Activated naive CD8-positive, alpha-beta T cell (primary cell): ENCODE measurements at regions not wholly inside any gene's neighbourhood (a gene's known extent, or its start where the extent isn't known, plus 50 kb on each side); places are given as distances from the start of the nearest gene placed in this dataset.

Experiments
- H3K27ac Mint-ChIP-seq: one replicate; pipeline ENCODE4 v1.8.0; 2021; ENCODE audit warnings: mixed read lengths
- H3K27me3 Mint-ChIP-seq: one replicate; pipeline ENCODE4 v1.8.0; 2021; ENCODE audit warnings: mixed read lengths
- H3K36me3 Mint-ChIP-seq: one replicate; pipeline ENCODE4 v1.8.0; 2021; ENCODE audit warnings: mixed read lengths
- H3K4me1 Mint-ChIP-seq: one replicate; pipeline ENCODE4 v1.8.0; 2021; ENCODE audit warnings: low read depth, mixed read lengths
- H3K4me3 Mint-ChIP-seq: one replicate; pipeline ENCODE4 v1.8.0; 2021; ENCODE audit warnings: mild to moderate bottlenecking, mixed read lengths
- H3K9me3 Mint-ChIP-seq: one replicate; pipeline ENCODE4 v1.8.0; 2021; ENCODE audit warnings: low read depth, mixed read lengths

DNA sequence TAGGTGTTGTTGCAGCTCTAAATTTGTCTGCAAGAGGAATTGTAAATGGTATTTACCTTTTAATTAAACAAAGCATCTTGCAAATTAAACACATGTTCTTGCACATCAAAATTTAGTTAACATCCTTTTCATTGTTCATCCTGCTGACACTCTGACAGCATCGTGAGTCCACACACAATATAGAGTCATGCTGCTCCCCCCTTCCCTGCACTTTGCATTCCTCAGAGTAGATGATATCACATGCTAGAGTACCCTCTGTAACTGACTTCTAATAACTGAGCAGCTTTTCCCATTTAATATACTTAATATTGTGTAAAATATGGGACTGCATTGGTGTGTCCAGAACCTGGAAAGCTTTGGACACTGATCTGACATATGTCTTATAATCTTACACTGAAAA, 138.8 kb upstream of the DPYD start:
- Mint-ChIP-seq H3K4me3 (no peak overlapping the region), H3K4me1 (peaks cover under 1% of the 10 kb centered on the region), H3K27ac (no peak overlapping the region), H3K9me3 (no peaks in the 10 kb centered on the region), H3K36me3 (no peaks in the 10 kb centered on the region), H3K27me3 (peaks cover 18% of the 10 kb centered on the region)

DNA sequence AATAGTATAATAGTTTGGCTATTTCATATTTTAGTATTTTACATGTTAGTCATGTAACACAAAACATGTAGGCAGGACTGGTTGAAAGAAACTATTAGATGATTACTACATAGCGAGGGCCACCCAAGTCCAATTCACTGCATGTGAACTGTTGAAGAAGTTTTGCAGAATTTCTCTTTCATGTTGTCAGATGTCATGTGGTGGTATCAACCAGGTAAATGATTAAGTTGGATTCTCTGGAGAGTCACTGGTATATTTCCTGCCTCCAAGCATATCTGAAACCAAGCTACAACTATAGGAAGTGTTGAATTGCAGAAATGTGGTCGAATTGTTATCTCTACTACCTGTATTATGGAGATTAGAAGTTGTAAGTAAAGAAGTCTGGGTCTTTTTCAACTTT, 137.8 kb upstream of the DPYD start:
- no peak overlapping the region for H3K4me3 Mint-ChIP-seq
- no peaks in the 10 kb centered on the region for H3K9me3 Mint-ChIP-seq
- no peak overlapping the region for H3K27ac Mint-ChIP-seq
- H3K27me3 Mint-ChIP-seq, result peaks cover 21% of the 10 kb centered on the region
- peaks cover 3% of the 10 kb centered on the region for H3K4me1 Mint-ChIP-seq
- no peaks in the 10 kb centered on the region for H3K36me3 Mint-ChIP-seq

- H3K4me3 Mint-ChIP-seq, result no peak overlapping the region
- H3K27me3 Mint-ChIP-seq, result peaks cover 28% of the 10 kb centered on the region
- no peak overlapping the region for H3K27ac Mint-ChIP-seq
- no peaks in the 10 kb centered on the region for H3K36me3 Mint-ChIP-seq
- peaks cover 9% of the 10 kb centered on the region for H3K4me1 Mint-ChIP-seq
- H3K9me3 Mint-ChIP-seq, result no peaks in the 10 kb centered on the region
These were observed 136.5 kb upstream of the DPYD start for GRCh38 chr1:98057236-98057910.

GRCh38 chr1:98056781-98057180, 135.9 kb upstream of the DPYD start:
- no peaks in the 10 kb centered on the region for H3K36me3 Mint-ChIP-seq
- H3K4me1 Mint-ChIP-seq, result peaks cover 9% of the 10 kb centered on the region
- peaks cover 33% of the 10 kb centered on the region for H3K27me3 Mint-ChIP-seq
- H3K27ac Mint-ChIP-seq, result no peak overlapping the region
- H3K9me3 Mint-ChIP-seq, result no peaks in the 10 kb centered on the region
- H3K4me3 Mint-ChIP-seq, result no peak overlapping the region

- Mint-ChIP-seq H3K4me1 (peaks cover 9% of the 10 kb centered on the region), H3K27me3 (peaks cover 44% of the 10 kb centered on the region), H3K27ac (no peak overlapping the region), H3K36me3 (no peaks in the 10 kb centered on the region), H3K9me3 (no peaks in the 10 kb centered on the region), H3K4me3 (no peak overlapping the region)
These were observed 134.6 kb upstream of the DPYD start for GRCh38 chr1:98055457-98055856.

GRCh38 chr1:98054786-98055185, 134.0 kb upstream of the DPYD start:
- no peaks in the 10 kb centered on the region for H3K9me3 Mint-ChIP-seq
- H3K4me3 Mint-ChIP-seq, result peak overlapping the region; percentile 58
- no peak overlapping the region for H3K27ac Mint-ChIP-seq
- H3K27me3 Mint-ChIP-seq, result peaks cover 47% of the 10 kb centered on the region
- no peaks in the 10 kb centered on the region for H3K36me3 Mint-ChIP-seq
- H3K4me1 Mint-ChIP-seq, result peaks cover 9% of the 10 kb centered on the region

DNA sequence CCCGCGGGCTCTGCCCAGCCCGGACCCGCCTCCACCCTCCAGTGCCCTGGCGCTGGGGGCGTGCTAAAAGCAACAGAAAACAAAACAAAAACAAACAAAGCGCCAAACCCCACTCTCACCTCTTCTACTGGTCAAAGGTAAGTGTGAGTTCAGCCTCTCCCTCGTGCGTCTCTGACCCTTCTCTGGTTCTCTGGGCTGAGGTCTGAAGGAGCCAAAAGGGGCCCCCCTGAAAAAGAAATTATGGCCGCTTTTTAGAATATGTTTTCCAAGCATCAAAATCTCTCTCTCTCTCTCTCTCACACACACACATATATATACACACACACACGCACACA, 133.5 kb upstream of the DPYD start:
- Mint-ChIP-seq H3K27ac (no peak overlapping the region), H3K36me3 (no peaks in the 10 kb centered on the region), H3K27me3 (peaks cover 48% of the 10 kb centered on the region), H3K9me3 (no peaks in the 10 kb centered on the region), H3K4me3 (peak overlapping the region; percentile 58), H3K4me1 (peaks cover 13% of the 10 kb centered on the region)

DNA sequence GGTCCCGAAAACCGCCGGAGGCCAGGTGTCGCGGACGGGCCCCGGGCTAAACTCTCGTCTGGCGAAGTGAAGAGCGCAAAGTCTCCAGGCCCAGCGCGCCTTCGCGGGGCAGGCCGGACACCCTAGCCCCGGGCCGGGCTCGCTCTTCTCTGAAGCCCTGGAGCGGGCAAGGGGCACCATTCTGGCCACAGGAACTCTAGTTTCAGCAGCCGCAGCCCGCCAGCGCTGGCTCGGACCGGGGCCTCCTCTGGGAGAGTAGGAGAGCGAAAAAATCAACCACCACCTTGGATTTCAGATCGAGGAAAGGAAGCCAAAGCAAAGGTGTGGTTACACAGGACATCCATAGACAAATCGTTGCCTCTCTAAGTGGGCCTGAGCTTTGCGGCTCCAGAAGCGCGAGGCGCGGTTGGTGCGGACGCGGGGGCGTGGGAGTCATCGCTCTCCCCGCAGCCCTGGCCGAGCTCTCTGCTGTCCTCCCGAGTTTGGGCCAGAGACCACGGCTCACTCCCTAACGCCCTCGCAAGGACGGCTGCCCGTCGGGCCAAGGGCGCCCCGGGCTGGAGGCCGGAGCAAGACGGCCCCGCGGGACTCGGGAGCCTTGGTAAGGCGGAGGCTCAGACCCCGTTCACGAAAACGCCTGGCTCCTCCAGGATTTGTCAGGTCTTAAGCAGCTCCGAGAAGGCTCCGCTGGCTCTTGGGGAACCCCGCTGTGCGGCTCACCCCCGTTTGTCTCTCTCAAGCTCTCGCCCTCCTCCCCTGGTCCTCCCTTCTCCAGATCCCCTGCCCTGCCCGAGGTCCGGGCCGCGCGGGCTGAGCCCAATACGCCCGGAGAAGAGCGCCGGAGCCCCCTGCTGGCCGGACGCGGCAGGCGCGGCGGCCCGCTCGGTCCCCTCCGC, 132.9 kb upstream of the DPYD start:
- H3K27ac Mint-ChIP-seq, result no peak overlapping the region
- H3K4me3 Mint-ChIP-seq, result peak overlapping the region; percentile 58
- peaks cover 19% of the 10 kb centered on the region for H3K4me1 Mint-ChIP-seq
- H3K27me3 Mint-ChIP-seq, result peaks cover 54% of the 10 kb centered on the region
- H3K36me3 Mint-ChIP-seq, result no peaks in the 10 kb centered on the region
- H3K9me3 Mint-ChIP-seq, result no peaks in the 10 kb centered on the region

- Mint-ChIP-seq H3K4me1 (peaks cover 27% of the 10 kb centered on the region), H3K9me3 (no peaks in the 10 kb centered on the region), H3K27ac (no peak overlapping the region), H3K27me3 (peaks cover 64% of the 10 kb centered on the region), H3K4me3 (no peak overlapping the region), H3K36me3 (no peaks in the 10 kb centered on the region)
These were observed 130.3 kb upstream of the DPYD start for GRCh38 chr1:98051065-98051675.

DNA sequence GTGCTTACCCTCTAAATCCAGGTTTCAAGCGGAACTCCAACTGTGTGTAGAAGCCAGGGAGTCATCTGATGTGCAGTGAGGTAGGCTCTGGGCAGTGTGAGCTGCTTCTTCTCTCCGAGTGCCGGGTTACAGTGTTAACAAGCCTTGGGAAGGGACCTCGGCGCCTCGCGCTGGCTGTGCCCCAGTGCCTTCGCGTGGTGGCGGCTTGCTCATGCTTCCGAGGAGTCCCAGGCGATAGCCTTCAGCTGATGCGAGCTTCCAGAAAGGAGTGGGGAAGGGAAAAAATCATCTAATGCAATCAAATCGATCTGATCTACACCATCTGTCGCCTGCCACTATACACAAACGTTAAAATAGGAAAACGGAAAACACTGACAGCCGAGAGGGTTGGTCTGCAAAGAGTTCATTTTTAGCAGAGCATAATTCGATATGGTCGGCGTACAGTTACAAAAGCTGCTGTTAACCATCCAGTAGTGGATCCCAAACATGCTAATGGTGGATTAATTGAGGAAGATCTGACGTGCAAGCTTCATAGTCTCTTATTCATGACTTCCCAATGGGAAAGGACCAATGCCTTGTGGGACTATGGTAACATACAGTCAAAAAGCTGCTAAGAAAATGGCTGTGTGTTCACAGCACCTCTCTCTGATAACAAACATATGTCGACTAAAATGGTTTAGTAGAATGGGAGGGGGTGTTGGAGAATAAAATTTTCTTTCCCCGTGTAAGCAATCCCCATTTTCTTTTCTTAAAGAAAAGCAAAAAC, 128.7 kb upstream of the DPYD start:
- Mint-ChIP-seq H3K36me3 (no peaks in the 10 kb centered on the region), H3K27ac (no peak overlapping the region), H3K27me3 (peaks cover 66% of the 10 kb centered on the region), H3K4me3 (peak overlapping the region; percentile 43), H3K9me3 (no peaks in the 10 kb centered on the region), H3K4me1 (peaks cover 34% of the 10 kb centered on the region)

- Mint-ChIP-seq H3K4me3 (no peak overlapping the region), H3K27ac (no peak overlapping the region), H3K36me3 (no peaks in the 10 kb centered on the region), H3K4me1 (peaks cover 39% of the 10 kb centered on the region), H3K9me3 (no peaks in the 10 kb centered on the region), H3K27me3 (peaks cover 71% of the 10 kb centered on the region)
These were observed 128.0 kb upstream of the DPYD start for GRCh38 chr1:98048751-98049325.

GRCh38 chr1:98048244-98048643, 127.4 kb upstream of the DPYD start:
- Mint-ChIP-seq H3K36me3 (no peaks in the 10 kb centered on the region), H3K4me1 (peaks cover 38% of the 10 kb centered on the region), H3K27me3 (peaks cover 75% of the 10 kb centered on the region), H3K4me3 (no peak overlapping the region), H3K27ac (no peak overlapping the region), H3K9me3 (no peaks in the 10 kb centered on the region)

DNA sequence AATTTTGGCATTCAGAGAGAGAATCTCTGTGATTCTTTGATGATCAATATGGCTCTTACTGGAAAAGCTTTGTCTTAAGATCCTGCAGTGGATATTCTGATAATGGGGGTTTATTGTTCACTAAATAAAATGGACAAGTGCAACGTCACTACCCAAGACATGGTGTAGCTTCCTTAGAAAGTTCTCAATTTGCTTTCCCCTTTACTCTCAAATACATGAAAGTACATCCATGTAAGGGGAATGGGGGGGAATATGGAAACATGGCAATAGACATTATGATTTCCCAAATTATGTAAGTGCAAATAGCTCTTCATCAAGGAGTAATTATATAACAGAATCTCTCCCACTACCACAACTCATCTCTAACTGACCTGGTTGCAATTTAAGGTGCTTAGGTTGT, 126.3 kb upstream of the DPYD start:
- Mint-ChIP-seq H3K36me3 (no peaks in the 10 kb centered on the region), H3K27me3 (peaks cover 73% of the 10 kb centered on the region), H3K9me3 (no peaks in the 10 kb centered on the region), H3K4me3 (no peak overlapping the region), H3K27ac (no peak overlapping the region), H3K4me1 (peaks cover 33% of the 10 kb centered on the region)

- Mint-ChIP-seq H3K4me1 (peaks cover 33% of the 10 kb centered on the region), H3K27me3 (peaks cover 62% of the 10 kb centered on the region), H3K27ac (no peak overlapping the region), H3K9me3 (no peaks in the 10 kb centered on the region), H3K36me3 (no peaks in the 10 kb centered on the region), H3K4me3 (peak overlapping the region; percentile 86)
These were observed 125.2 kb upstream of the DPYD start for GRCh38 chr1:98045767-98046641.
